K562 (cell line): ENCODE measurements at regions not wholly inside any gene's neighbourhood (a gene's known extent, or its start where the extent isn't known, plus 50 kb on each side); places are given as distances from the start of the nearest gene placed in this dataset.

ENCODE experiments used
- FOS ChIP-seq: IDR thresholded peaks from 3 replicates; pipeline ENCODE4 v1.6.1; 2011; ENCODE audit not compliant: insufficient read length; ENCODE audit errors: extremely low read depth
- FOXJ3 ChIP-seq: sonication (generic); formaldehyde crosslinking; IDR thresholded peaks from 2 replicates; pipeline ENCODE4 v1.4.0; 2020; ENCODE audit warnings: mild to moderate bottlenecking, missing genetic modification reagents
- MYNN ChIP-seq, 2 experiments: sonication (generic); formaldehyde crosslinking in 1 of 2; IDR thresholded peaks; 2 replicates each; pipeline versions ENCODE4 v1.5.0 to v1.6.1; 2016 to 2020; ENCODE audit warnings: antibody characterized with exemption in 1 of 2, missing genetic modification reagents in 1 of 2
- SNIP1 ChIP-seq: fragments of 450-650 bp; IDR thresholded peaks from 2 replicates; pipeline ENCODE4 v1.7.1; 2017; ENCODE audit warnings: low read depth, mild to moderate bottlenecking
- TCFL5 ChIP-seq: fragments of 250-450 bp; sonication (Bioruptor Pico); conservative IDR thresholded peaks from 2 replicates; pipeline ENCODE4 v1.6.1; 2021; ENCODE audit warnings: mild to moderate bottlenecking, moderate library complexity, matching md5 sums
- ZNF77 ChIP-seq: fragments of 250-450 bp; sonication (Bioruptor Pico); IDR thresholded peaks from 2 replicates; pipeline ENCODE4 v1.5.0; 2020

DNA sequence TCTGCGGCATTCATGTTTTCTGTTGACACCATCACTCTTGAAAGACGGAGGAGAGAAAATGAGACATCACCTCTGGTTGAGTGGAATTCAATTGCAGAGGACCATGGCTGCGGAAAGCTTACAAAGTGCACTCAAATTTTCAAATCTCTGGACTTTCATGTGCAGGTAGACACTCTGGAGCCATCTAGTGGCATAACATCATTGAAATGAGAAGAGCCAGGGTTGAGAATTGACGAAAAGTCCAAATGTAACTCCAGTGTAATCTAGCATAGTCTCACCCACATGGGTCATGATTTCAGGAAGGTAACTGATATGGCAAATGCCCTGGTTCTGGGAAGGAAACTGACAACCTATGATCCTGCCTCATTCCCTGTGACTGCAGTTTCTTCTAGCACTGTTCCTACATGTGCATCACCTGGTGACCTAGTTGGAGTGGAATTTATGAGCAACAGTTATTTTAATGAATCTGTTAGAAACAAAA, 687.8 kb downstream of the KCNA4 start:
- no peak for TF ChIP-seq SNIP1
- TF ChIP-seq MYNN (IDR thresholded peaks at IDR 0.05): no peak
- TF ChIP-seq MYNN (CRISPR knock-in tag; IDR thresholded peaks at IDR 0.05): no peak
- TF ChIP-seq ZNF77 (CRISPR knock-in tag): no peak
- TF ChIP-seq TCFL5 (CRISPR knock-in tag): no peak
- no peak for TF ChIP-seq FOXJ3 (CRISPR knock-in tag)
- TF ChIP-seq FOS: no peak
